ENCODE measurements at regions not wholly inside any gene's neighbourhood (a gene's known extent, or its start where the extent isn't known, plus 50 kb on each side); places are given as distances from the start of the nearest gene placed in this dataset.

- no peaks in the 10 kb centered on the region for H3K27me3 ChIP-seq (ENCODE audit: insufficient read depth, low read depth, low read length)
- H3K9ac ChIP-seq (ENCODE audit: low read length), result no peak overlapping the region
- H3K9me2 ChIP-seq (ENCODE audit: insufficient read depth, low read length), result no peaks in the 10 kb centered on the region
- H2AFZ ChIP-seq (ENCODE audit: low read depth, low read length), result no peak overlapping the region
- no peaks in the 10 kb centered on the region for H3K9me3 ChIP-seq (ENCODE audit: low read length)
- no peaks in the 10 kb centered on the region for H3K36me3 ChIP-seq (ENCODE audit: insufficient read depth, low read length)
- no peaks in the 10 kb centered on the region for H3F3A ChIP-seq (ENCODE audit: insufficient read depth, low read length, poor library complexity, severe bottlenecking)
- no peak overlapping the region for H3K27ac ChIP-seq (ENCODE audit: low read length)
- H3K4me3 ChIP-seq (ENCODE audit: low read length), result no peak overlapping the region
- no peaks in the 10 kb centered on the region for H4K20me1 ChIP-seq (ENCODE audit: insufficient read depth)
- no peak overlapping the region for H3K4me2 ChIP-seq (ENCODE audit: low read length)
- H3K79me2 ChIP-seq (replicated peaks; ENCODE audit: insufficient read depth, low read length), result no peaks in the 10 kb centered on the region
- TF ChIP-seq RAD21 (conservative IDR thresholded peaks at IDR 0.05) (no peak), EZH2 (IDR thresholded peaks at IDR 0.05; ENCODE audit: borderline replicate concordance, insufficient read depth, low read length, poor library complexity, severe bottlenecking) (no peak), EP300 (conservative IDR thresholded peaks at IDR 0.05; ENCODE audit: poor library complexity, severe bottlenecking) (no peak), MXI1 (conservative IDR thresholded peaks at IDR 0.05; ENCODE audit: poor library complexity, severe bottlenecking) (no peak), REST (IDR thresholded peaks at IDR 0.05; ENCODE audit: borderline replicate concordance) (no peak), SMC3 (conservative IDR thresholded peaks at IDR 0.05; ENCODE audit: poor library complexity) (no peak), CTCF (IDR thresholded peaks at IDR 0.05; ENCODE audit: poor library complexity, severe bottlenecking) (no peak), POLR2AphosphoS5 (IDR thresholded peaks at IDR 0.05) (no peak), TAF1 (IDR thresholded peaks at IDR 0.05; ENCODE audit: low read depth) (no peak)
Observed at GRCh38 chr2:34103437-34103836, 504.3 kb upstream of the FAM98A start.

DNA sequence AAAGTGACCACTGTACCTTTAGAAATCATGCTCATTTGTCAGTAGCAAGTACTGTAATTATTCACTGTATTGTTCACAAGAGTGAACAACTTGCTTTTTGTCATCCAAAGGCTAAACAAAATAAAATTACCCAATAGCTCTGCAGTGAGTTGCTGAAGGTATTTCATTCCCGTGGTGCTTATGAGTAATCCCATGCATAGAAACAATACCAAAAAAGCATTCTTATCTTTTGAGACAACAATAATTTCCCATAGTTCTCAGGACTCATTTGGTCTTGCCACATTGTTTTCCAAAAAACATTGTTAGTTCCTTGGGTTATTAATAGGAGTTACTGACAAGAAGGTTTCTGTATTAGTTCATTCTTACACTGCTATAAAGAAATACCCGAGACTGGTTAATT is 503.2 kb upstream of the FAM98A start:
- no peak for TF ChIP-seq RAD21 (conservative IDR thresholded peaks at IDR 0.05)
- TF ChIP-seq REST (IDR thresholded peaks at IDR 0.05; ENCODE audit: borderline replicate concordance), result no peak
- no peak for TF ChIP-seq CTCF (IDR thresholded peaks at IDR 0.05; ENCODE audit: poor library complexity, severe bottlenecking)
- TF ChIP-seq EP300 (conservative IDR thresholded peaks at IDR 0.05; ENCODE audit: poor library complexity, severe bottlenecking), result no peak
- TF ChIP-seq POLR2AphosphoS5 (IDR thresholded peaks at IDR 0.05), result no peak
- TF ChIP-seq SMC3 (conservative IDR thresholded peaks at IDR 0.05; ENCODE audit: poor library complexity), result no peak
- TF ChIP-seq MXI1 (conservative IDR thresholded peaks at IDR 0.05; ENCODE audit: poor library complexity, severe bottlenecking), result no peak
- no peak for TF ChIP-seq EZH2 (IDR thresholded peaks at IDR 0.05; ENCODE audit: borderline replicate concordance, insufficient read depth, low read length, poor library complexity, severe bottlenecking)
- no peak for TF ChIP-seq TAF1 (IDR thresholded peaks at IDR 0.05; ENCODE audit: low read depth)
- no peaks in the 10 kb centered on the region for H4K20me1 ChIP-seq (ENCODE audit: insufficient read depth)
- H3K36me3 ChIP-seq (ENCODE audit: insufficient read depth, low read length), result no peaks in the 10 kb centered on the region
- H3K27me3 ChIP-seq (ENCODE audit: insufficient read depth, low read depth, low read length), result no peaks in the 10 kb centered on the region
- no peak overlapping the region for H3K4me2 ChIP-seq (ENCODE audit: low read length)
- H3K9me3 ChIP-seq (ENCODE audit: low read length), result no peaks in the 10 kb centered on the region
- H3K9me2 ChIP-seq (ENCODE audit: insufficient read depth, low read length), result no peaks in the 10 kb centered on the region
- no peak overlapping the region for H2AFZ ChIP-seq (ENCODE audit: low read depth, low read length)
- no peak overlapping the region for H3K27ac ChIP-seq (ENCODE audit: low read length)
- H3F3A ChIP-seq (ENCODE audit: insufficient read depth, low read length, poor library complexity, severe bottlenecking), result no peaks in the 10 kb centered on the region
- H3K9ac ChIP-seq (ENCODE audit: low read length), result no peak overlapping the region
- H3K79me2 ChIP-seq (replicated peaks; ENCODE audit: insufficient read depth, low read length), result no peaks in the 10 kb centered on the region
- no peak overlapping the region for H3K4me3 ChIP-seq (ENCODE audit: low read length)
